ENCODE measurements at regions not wholly inside any gene's neighbourhood (a gene's known extent, or its start where the extent isn't known, plus 50 kb on each side); places are given as distances from the start of the nearest gene placed in this dataset.

GRCh38 chr1:58307431-58307830 is 239.1 kb downstream of the OMA1 start:
- H3K4me3 ChIP-seq = no peak overlapping the region
- H3K27ac ChIP-seq = no peak overlapping the region
- TF ChIP-seq CTCF (IDR thresholded peaks at IDR 0.05) = no peak
- no peak for TF ChIP-seq POLR2A (IDR thresholded peaks at IDR 0.05)
- H3K9me3 ChIP-seq = no peaks in the 10 kb centered on the region
- no peaks in the 10 kb centered on the region for H3K27me3 ChIP-seq
- H3K4me1 ChIP-seq = no peaks in the 10 kb centered on the region
- H3K36me3 ChIP-seq = no peaks in the 10 kb centered on the region
- DNase-seq = no peak

GRCh38 chr1:58305622-58306021 is 240.9 kb downstream of the OMA1 start:
- H3K9me3 ChIP-seq = no peaks in the 10 kb centered on the region
- H3K4me3 ChIP-seq = no peak overlapping the region
- no peaks in the 10 kb centered on the region for H3K27me3 ChIP-seq
- no peak for DNase-seq
- H3K4me1 ChIP-seq = no peaks in the 10 kb centered on the region
- TF ChIP-seq CTCF (IDR thresholded peaks at IDR 0.05) = no peak
- TF ChIP-seq POLR2A (IDR thresholded peaks at IDR 0.05) = no peak
- H3K27ac ChIP-seq = no peak overlapping the region
- H3K36me3 ChIP-seq = no peaks in the 10 kb centered on the region

- Histone ChIP-seq H3K27me3 (no peaks in the 10 kb centered on the region), H3K36me3 (no peaks in the 10 kb centered on the region), H3K27ac (no peak overlapping the region), H3K9me3 (no peaks in the 10 kb centered on the region), H3K4me3 (no peak overlapping the region), H3K4me1 (no peaks in the 10 kb centered on the region)
- no peak for TF ChIP-seq CTCF (IDR thresholded peaks at IDR 0.05)
- TF ChIP-seq POLR2A (IDR thresholded peaks at IDR 0.05) = no peak
- no peak for DNase-seq
These were observed 242.1 kb downstream of the OMA1 start for GRCh38 chr1:58304346-58304975.

GRCh38 chr1:58303841-58304240 is 242.7 kb downstream of the OMA1 start:
- H3K36me3 ChIP-seq = no peaks in the 10 kb centered on the region

GRCh38 chr1:58293388-58293787 is 253.1 kb downstream of the OMA1 start:
- Histone ChIP-seq H3K36me3 (no peaks in the 10 kb centered on the region), H3K27ac (no peak overlapping the region), H3K4me1 (no peaks in the 10 kb centered on the region), H3K9me3 (no peaks in the 10 kb centered on the region), H3K27me3 (no peaks in the 10 kb centered on the region), H3K4me3 (no peak overlapping the region)
- no peak for DNase-seq
- TF ChIP-seq POLR2A (IDR thresholded peaks at IDR 0.05) (no peak), CTCF (IDR thresholded peaks at IDR 0.05) (no peak)

More at GRCh38 chr1:58303841-58304240, 242.7 kb downstream of the OMA1 start:
- H3K4me3 ChIP-seq = no peak overlapping the region
- no peaks in the 10 kb centered on the region for H3K27me3 ChIP-seq
- no peaks in the 10 kb centered on the region for H3K9me3 ChIP-seq
- no peak overlapping the region for H3K27ac ChIP-seq
- no peaks in the 10 kb centered on the region for H3K4me1 ChIP-seq
- TF ChIP-seq CTCF (IDR thresholded peaks at IDR 0.05) = no peak
- TF ChIP-seq POLR2A (IDR thresholded peaks at IDR 0.05) = no peak
- no peak for DNase-seq

Data from Peyer's patch (tissue), 4 donors.